Bronchial epithelial cell (primary cell): ENCODE measurements at regions not wholly inside any gene's neighbourhood (a gene's known extent, or its start where the extent isn't known, plus 50 kb on each side); places are given as distances from the start of the nearest gene placed in this dataset.

Experiments used
- DNase-seq: peaks from one replicate; pipeline ENCODE4 v3.0.0-alpha.2; 2010; ENCODE audit warnings: low read depth
- FAIRE-seq: peaks from 2 replicates; lab custom pipeline; 2011; peaks lifted over from hg19 to GRCh38; lab: Jason Lieb, UNC
- H3K27me3 ChIP-seq: 2 replicates; pipeline ENCODE4 v1.5.1; 2011; ENCODE audit warnings: low read length; ENCODE audit not compliant: control insufficient read depth, insufficient read depth
- H3K36me3 ChIP-seq: 2 replicates; pipeline ENCODE4 v1.5.1; 2011; ENCODE audit warnings: low read length; ENCODE audit not compliant: control insufficient read depth, insufficient read depth
- H3K4me3 ChIP-seq: 2 replicates; pipeline ENCODE4 v1.5.1; 2011; ENCODE audit warnings: mild to moderate bottlenecking, low read depth, low read length, control low read depth
- TF ChIP-seq, protein P1 (sequence below): IDR thresholded peaks from 2 replicates; pipeline ENCODE4 v1.5.1; 2011; ENCODE audit warnings: mild to moderate bottlenecking, moderate library complexity, low read length, control low read depth, inconsistent platforms; ENCODE audit not compliant: insufficient read depth, severe bottlenecking

DNA sequence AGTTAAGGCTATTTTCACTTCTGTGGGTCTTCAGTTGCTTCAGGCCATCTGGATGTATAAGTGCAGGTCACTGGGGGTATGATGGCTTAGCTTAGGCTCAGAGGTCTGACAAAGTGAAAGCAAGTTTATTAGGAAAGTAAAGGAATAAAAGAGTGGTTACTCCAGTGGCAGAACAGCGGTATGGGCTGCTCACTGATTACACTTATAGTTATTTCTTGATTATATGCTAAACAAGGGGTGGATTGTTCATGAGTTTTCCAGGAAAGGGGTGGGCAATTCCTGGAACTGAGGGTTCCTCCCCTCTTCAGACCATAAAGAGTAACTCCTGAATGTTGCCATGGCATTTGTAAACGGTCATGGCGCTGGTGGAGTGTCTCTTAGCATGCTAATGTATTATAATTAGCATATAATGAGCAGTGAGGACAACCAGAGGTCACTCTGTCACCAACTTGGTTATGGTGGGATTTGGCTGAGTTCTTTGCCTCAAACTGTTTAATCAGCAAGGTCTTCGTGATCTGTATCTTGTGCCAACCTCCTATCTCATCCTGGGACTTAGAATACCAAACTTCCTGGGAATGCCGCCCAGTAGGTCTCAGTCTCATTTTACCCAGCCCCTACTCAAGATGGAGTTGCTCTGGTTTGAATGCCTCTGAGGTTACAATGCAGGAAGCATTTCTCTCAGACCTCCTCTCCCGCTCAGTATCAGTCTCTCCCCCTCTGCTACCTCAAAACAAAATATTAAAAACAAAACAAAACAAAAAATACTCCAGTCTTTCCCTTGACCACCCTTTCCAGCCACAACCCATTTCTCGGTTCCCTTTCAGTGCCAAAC is 71.3 kb upstream of the SLC22A11 start:
- no peaks in the 10 kb centered on the region for H3K27me3 ChIP-seq
- no peak overlapping the region for H3K4me3 ChIP-seq
- H3K36me3 ChIP-seq, result no peaks in the 10 kb centered on the region
- FAIRE-seq (no peak), DNase-seq (no peak)
- TF ChIP-seq, protein P1, sequence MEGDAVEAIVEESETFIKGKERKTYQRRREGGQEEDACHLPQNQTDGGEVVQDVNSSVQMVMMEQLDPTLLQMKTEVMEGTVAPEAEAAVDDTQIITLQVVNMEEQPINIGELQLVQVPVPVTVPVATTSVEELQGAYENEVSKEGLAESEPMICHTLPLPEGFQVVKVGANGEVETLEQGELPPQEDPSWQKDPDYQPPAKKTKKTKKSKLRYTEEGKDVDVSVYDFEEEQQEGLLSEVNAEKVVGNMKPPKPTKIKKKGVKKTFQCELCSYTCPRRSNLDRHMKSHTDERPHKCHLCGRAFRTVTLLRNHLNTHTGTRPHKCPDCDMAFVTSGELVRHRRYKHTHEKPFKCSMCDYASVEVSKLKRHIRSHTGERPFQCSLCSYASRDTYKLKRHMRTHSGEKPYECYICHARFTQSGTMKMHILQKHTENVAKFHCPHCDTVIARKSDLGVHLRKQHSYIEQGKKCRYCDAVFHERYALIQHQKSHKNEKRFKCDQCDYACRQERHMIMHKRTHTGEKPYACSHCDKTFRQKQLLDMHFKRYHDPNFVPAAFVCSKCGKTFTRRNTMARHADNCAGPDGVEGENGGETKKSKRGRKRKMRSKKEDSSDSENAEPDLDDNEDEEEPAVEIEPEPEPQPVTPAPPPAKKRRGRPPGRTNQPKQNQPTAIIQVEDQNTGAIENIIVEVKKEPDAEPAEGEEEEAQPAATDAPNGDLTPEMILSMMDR, result no peak

DNA sequence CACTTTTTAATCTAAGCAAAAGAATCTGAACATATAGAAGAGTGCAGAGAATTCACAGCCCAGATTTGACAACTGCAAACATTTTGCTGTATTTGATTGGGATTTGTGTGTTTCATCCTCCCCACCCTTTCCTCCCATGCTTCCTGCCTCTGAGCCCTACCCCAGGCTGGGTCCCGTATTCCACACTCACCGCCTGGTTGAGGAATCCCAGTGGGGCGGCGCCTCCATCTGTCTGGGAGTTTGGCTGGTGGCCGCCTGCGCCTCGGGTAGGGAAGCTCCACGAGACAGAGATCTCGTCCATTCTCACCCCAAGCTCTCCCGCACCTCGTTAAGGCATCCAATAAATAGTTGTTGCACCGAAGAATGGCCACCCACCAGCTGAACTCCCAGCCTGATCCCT is 70.7 kb upstream of the SLC22A11 start:
- FAIRE-seq (no peak), DNase-seq (no peak)
- no peaks in the 10 kb centered on the region for H3K27me3 ChIP-seq
- no peaks in the 10 kb centered on the region for H3K36me3 ChIP-seq
- H3K4me3 ChIP-seq, result no peak overlapping the region
- TF ChIP-seq, protein P1, result no peak

DNA sequence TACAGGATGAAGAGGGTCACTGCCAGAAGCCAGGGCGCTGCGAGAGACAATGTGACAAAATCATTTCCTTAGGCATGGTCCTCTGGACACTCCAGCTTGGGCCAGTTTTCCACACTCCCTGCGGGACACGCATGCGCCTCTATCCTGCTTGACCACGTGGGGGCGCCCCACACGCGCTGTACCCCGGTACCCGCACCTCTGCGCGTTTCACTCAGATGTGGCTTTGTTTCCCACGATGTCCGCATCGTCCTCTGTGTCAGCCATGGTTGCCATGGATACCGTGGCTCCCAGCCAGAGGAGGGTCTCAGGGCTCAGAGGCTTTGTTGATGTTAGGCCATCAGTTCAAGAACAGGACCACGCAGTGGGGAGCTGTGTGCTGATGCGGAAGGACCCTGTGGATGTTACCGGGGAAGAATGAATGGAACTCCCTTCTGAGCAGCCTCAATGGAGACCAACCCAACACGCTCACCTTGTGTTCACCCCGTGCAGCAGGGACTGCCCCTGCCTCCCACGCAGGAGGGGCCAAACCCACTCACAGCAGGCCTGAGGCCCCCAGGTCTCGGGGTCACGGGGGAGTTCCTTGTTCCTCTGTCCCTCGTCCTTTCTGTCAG is 65.8 kb upstream of the SLC22A11 start:
- TF ChIP-seq, protein P1, result peak; percentile 80
- no peak for FAIRE-seq
- peak; percentile 5 for DNase-seq
- Histone ChIP-seq H3K4me3 (no peak overlapping the region), H3K27me3 (no peaks in the 10 kb centered on the region), H3K36me3 (no peaks in the 10 kb centered on the region)

DNA sequence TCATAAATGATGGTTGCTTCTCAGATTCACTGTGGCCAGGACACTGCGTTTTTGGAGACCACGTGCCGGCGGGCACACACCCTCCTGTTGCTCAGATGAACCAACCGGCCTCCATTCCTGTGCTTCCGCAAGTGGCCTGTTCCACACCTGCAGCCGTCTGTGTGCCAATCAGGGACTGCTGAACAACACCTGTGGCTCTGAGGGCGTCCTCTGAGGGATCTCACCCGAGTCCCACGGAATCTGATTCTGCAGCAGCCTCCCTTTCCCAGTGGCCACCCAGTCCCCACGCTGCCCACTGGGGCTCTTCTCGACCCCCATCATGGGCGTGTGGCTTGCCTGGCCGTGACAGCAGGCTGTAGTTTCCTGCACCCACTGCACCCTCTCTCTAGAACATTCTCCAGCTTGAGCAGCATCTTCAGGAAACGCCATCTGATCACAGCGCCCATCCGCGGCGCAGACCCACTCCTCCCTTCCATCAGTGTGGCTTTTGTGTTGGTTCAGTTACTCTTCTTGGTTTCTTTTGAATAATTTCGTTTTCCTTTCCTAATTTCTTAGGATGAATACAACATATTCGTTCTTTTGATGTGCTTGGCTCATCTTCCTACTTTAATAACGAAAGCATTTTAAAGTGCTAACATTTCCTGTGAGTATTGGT is 65.1 kb upstream of the SLC22A11 start:
- TF ChIP-seq, protein P1, result no peak
- DNase-seq (no peak), FAIRE-seq (no peak)
- H3K4me3 ChIP-seq, result no peak overlapping the region
- H3K36me3 ChIP-seq, result no peaks in the 10 kb centered on the region
- H3K27me3 ChIP-seq, result no peaks in the 10 kb centered on the region

- Histone ChIP-seq H3K4me3 (no peak overlapping the region), H3K27me3 (no peaks in the 10 kb centered on the region), H3K36me3 (no peaks in the 10 kb centered on the region)
- FAIRE-seq (no peak), DNase-seq (no peak)
- TF ChIP-seq, protein P1, result no peak
These were observed 63.2 kb upstream of the SLC22A11 start for GRCh38 chr11:64492561-64492960.
